Neutrophil (primary cell): ENCODE measurements at regions not wholly inside any gene's neighbourhood (a gene's known extent, or its start where the extent isn't known, plus 50 kb on each side); places are given as distances from the start of the nearest gene placed in this dataset.

Experiments used
- H3K27ac ChIP-seq: fragments of 200-600 bp; sonication (generic); 2 replicates; pipeline ENCODE4 v1.5.1; 2016; ENCODE audit warnings: mild to moderate bottlenecking, moderate library complexity
- H3K27me3 ChIP-seq: fragments of 200-600 bp; sonication (generic); 2 replicates; pipeline ENCODE4 v1.6.0; 2016; ENCODE audit warnings: mild to moderate bottlenecking
- H3K36me3 ChIP-seq: fragments of 200-600 bp; sonication (generic); 2 replicates; pipeline ENCODE4 v1.5.1; 2017
- H3K4me1 ChIP-seq, 2 experiments: fragments of 200-600 bp in 1 of 2; sonication (generic) in 1 of 2; 1 replicate in 1 of 2; 2 replicates in 1 of 2; pipeline versions ENCODE4 v1.5.1 to v1.6.1; 2013 to 2016; ENCODE audit warnings: low read depth in 1 of 2, low read length in 1 of 2, mild to moderate bottlenecking in 1 of 2, moderate library complexity in 1 of 2; ENCODE audit not compliant: control insufficient read depth in 1 of 2, insufficient read depth in 1 of 2
- H3K4me3 ChIP-seq, 2 experiments: fragments of 200-600 bp in 1 of 2; sonication (generic) in 1 of 2; 1 replicate in 1 of 2; 2 replicates in 1 of 2; pipeline ENCODE4 v1.5.1; 2013 to 2016; ENCODE audit warnings: low read depth in 1 of 2, low read length in 1 of 2, mild to moderate bottlenecking in 1 of 2, moderate library complexity in 1 of 2
- H3K9me3 ChIP-seq: fragments of 200-600 bp; sonication (generic); 2 replicates; pipeline ENCODE4 v1.5.1; 2016
- TF ChIP-seq, protein P1 (sequence below): fragments of 200-600 bp; sonication (generic); IDR thresholded peaks from 2 replicates; pipeline ENCODE4 v1.5.1; 2016; ENCODE audit warnings: antibody characterized with exemption

DNA sequence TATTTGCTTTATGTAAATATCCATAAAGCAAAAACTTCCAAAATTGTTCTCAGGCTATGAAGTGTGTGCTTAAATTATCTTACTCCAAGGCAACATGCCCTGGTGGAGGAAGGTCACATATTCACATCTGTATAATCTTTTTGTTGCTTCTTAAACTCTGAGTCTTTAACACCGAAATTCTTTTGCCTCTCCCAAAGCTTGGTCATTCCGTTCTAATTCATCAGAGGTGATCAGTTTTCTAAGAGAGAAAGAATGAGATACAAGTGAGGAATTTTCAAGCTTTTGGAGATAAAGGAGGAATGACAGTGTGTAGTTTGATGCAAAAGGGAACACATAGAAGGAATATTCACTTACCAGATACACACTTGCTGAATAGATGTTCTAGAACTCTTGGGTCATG, 561.7 kb downstream of the LTN1 start:
- TF ChIP-seq, protein P1, sequence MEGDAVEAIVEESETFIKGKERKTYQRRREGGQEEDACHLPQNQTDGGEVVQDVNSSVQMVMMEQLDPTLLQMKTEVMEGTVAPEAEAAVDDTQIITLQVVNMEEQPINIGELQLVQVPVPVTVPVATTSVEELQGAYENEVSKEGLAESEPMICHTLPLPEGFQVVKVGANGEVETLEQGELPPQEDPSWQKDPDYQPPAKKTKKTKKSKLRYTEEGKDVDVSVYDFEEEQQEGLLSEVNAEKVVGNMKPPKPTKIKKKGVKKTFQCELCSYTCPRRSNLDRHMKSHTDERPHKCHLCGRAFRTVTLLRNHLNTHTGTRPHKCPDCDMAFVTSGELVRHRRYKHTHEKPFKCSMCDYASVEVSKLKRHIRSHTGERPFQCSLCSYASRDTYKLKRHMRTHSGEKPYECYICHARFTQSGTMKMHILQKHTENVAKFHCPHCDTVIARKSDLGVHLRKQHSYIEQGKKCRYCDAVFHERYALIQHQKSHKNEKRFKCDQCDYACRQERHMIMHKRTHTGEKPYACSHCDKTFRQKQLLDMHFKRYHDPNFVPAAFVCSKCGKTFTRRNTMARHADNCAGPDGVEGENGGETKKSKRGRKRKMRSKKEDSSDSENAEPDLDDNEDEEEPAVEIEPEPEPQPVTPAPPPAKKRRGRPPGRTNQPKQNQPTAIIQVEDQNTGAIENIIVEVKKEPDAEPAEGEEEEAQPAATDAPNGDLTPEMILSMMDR: no peak
- H3K4me3 ChIP-seq: no peak overlapping the region
- no peaks in the 10 kb centered on the region for H3K4me1 ChIP-seq
- H3K27me3 ChIP-seq: no peaks in the 10 kb centered on the region
- H3K9me3 ChIP-seq: no peaks in the 10 kb centered on the region
- H3K27ac ChIP-seq: no peak overlapping the region
- H3K36me3 ChIP-seq: no peaks in the 10 kb centered on the region

DNA sequence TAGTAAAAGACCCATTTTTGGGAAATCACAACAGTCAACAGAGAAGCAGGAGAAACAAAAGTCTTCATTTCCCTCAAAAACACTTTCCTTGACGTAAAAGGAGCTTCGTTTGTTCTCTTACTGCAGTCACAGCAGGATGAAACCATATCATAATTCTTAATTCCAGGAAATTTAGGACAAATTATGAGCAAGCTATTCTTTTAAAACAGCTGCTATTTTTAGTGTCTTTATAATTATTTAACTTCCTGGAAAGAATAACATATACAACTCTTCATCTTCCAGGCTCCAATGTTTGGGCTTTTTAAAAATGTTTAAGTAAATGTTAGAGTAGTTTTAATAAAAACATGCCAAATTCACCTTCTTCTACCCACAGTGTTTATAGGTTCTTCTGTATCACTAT, 563.5 kb downstream of the LTN1 start:
- Histone ChIP-seq H3K9me3 (no peaks in the 10 kb centered on the region), H3K27ac (no peak overlapping the region), H3K4me1 (no peaks in the 10 kb centered on the region), H3K4me3 (no peak overlapping the region), H3K36me3 (no peaks in the 10 kb centered on the region), H3K27me3 (no peaks in the 10 kb centered on the region)
- TF ChIP-seq, protein P1: no peak

DNA sequence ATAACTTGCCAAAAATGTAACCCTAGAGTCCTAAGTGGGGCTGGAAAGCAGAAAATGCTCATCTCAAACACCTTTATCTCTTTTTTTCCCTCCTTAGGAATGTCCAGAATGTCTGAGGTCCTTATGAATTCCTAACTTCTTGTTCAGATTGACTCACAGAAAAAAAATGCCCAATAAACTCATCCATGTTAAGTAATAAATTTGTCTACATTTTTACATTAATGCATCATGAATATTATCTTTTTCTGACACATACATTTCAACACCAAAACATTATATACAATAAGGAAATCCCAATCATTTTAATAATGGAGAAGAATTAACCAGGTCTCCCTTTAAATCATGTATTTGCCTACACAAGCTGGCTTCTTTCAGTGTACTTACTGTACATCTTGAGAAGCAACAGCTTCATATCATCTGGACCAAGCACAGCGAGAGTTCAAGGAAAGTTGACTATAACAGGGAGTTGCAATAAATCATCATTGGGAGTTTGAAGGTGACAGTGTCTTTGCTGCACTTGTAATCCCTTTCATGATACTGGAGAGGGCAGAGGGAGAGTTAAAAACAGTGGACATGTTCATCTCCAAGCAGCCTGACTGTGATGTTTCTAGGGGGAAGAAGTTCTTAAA, 565.2 kb downstream of the LTN1 start:
- Histone ChIP-seq H3K4me1 (no peaks in the 10 kb centered on the region), H3K27ac (no peak overlapping the region)
- TF ChIP-seq, protein P1: no peak

DNA sequence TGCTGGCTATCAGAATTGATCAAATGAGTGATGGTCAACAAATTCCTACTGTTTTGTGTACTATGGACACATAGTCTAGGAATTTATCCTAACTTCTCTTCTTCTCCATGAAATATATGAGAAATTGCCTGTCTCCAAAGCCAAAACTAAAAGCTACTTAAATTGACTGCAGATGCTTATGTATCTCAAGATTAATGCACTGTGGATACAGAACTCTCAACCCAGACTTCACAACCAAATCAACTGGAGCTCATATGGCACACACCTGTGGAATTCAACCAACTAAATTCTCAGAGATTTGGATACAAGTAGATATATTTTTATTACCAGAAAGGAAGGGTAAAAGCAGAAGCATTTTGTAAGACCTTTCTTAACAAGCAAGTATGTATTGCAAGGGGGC, 566.1 kb downstream of the LTN1 start:
- Histone ChIP-seq H3K9me3 (no peaks in the 10 kb centered on the region), H3K4me1 (no peaks in the 10 kb centered on the region), H3K4me3 (no peak overlapping the region), H3K36me3 (no peaks in the 10 kb centered on the region), H3K27ac (no peak overlapping the region), H3K27me3 (no peaks in the 10 kb centered on the region)
- TF ChIP-seq, protein P1: no peak

More for the DNA sequence above, 565.2 kb downstream of the LTN1 start:
- H3K4me3 ChIP-seq: no peak overlapping the region
- H3K36me3 ChIP-seq: no peaks in the 10 kb centered on the region
- no peaks in the 10 kb centered on the region for H3K9me3 ChIP-seq
- no peaks in the 10 kb centered on the region for H3K27me3 ChIP-seq

DNA sequence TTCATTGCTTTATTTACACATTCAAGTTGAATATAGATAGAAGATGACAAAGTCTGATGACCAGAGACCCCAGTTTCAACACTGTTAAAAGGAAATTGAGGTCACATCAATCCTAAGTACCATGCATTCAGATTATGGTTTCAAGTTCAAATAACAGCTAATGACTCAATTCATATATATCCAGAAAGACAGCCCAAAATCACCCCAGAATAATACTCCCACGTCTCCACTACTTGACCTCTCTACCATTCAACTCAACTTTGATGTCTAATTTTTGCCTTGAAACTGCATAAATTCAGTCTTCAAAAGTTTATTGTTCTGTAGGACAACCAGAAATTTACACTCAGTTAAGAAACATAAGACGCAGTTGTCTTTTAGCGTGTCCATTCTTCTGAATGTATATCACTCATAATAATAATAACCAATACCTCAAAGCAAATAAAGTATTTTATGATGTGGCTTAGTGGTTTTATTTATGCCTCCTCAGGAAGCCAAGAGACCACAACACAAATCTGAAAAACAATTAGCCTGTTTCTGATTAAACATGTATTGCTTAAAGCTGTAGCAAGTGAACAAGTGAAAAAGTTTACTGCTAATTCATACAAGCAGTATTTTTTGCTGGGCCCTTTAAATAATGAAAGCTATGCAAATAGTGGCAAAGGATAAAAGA, 569.0 kb downstream of the LTN1 start:
- TF ChIP-seq, protein P1: no peak
- H3K4me3 ChIP-seq: no peak overlapping the region
- H3K27ac ChIP-seq: no peak overlapping the region
- no peaks in the 10 kb centered on the region for H3K27me3 ChIP-seq
- no peaks in the 10 kb centered on the region for H3K9me3 ChIP-seq
- no peaks in the 10 kb centered on the region for H3K36me3 ChIP-seq
- no peaks in the 10 kb centered on the region for H3K4me1 ChIP-seq
